Endothelial cell of umbilical vein (primary cell): ENCODE measurements at regions not wholly inside any gene's neighbourhood (a gene's known extent, or its start where the extent isn't known, plus 50 kb on each side); places are given as distances from the start of the nearest gene placed in this dataset.

ENCODE experiments used
- BruUV-seq: library from RNA; stranded (reverse); fragments of 400-500 nt; replicated peaks from 2 replicates; lab custom pipeline; 2021; lab: Mats Ljungman, UMichigan
- CTCF ChIA-PET: fragments of 300-600, 350-600 bp; sonication (Branson Sonifier 250); formaldehyde crosslinking; loops from one replicate; lab custom pipeline; 2021; ENCODE audit warnings: antibody characterized with exemption, inconsistent platforms; lab: Charles Lee
- POLR2A ChIA-PET: fragments of 300-600, 350-600 bp; sonication (Branson Sonifier 250); formaldehyde crosslinking; loops from one replicate; lab custom pipeline; 2021; ENCODE audit warnings: antibody characterized with exemption, inconsistent platforms; lab: Charles Lee
- DNase-seq: peaks from one replicate; pipeline ENCODE4 v3.0.0-alpha.2; 2011; ENCODE audit warnings: low read depth, low spot score
- FAIRE-seq: peaks from 2 replicates; lab custom pipeline; 2011; peaks lifted over from hg19 to GRCh38; lab: Jason Lieb, UNC
- H2AFZ ChIP-seq: 2 replicates; pipeline ENCODE4 v1.6.0; 2012; ENCODE audit warnings: low read depth, low read length, control low read depth, inconsistent platforms
- H3K27ac ChIP-seq: 2 replicates; pipeline ENCODE4 v1.5.1; 2011; ENCODE audit warnings: low read depth, mild to moderate bottlenecking, control low read depth, low read length, moderate library complexity; ENCODE audit not compliant: insufficient read depth
- H3K27me3 ChIP-seq, 2 experiments: 2 replicates each; pipeline versions ENCODE4 v1.6.0 to v1.6.1; 2011; ENCODE audit warnings: low read length in 2 of 2, mixed read lengths in 1 of 2; ENCODE audit not compliant: control insufficient read depth in 2 of 2, insufficient read depth in 2 of 2
- H3K36me3 ChIP-seq, 2 experiments: 2 replicates in 1 of 2; 3 replicates in 1 of 2; pipeline ENCODE4 v1.5.1; 2011; ENCODE audit warnings: low read length in 2 of 2, mild to moderate bottlenecking in 1 of 2, moderate library complexity in 1 of 2; ENCODE audit not compliant: control insufficient read depth in 2 of 2, insufficient read depth in 2 of 2; ENCODE audit errors: extremely low read depth in 1 of 2
- H3K4me1 ChIP-seq: 3 replicates; pipeline ENCODE4 v1.5.1; 2011; ENCODE audit warnings: mild to moderate bottlenecking, low read length; ENCODE audit not compliant: control insufficient read depth, insufficient read depth; ENCODE audit errors: extremely low read depth
- H3K4me2 ChIP-seq: 2 replicates; pipeline ENCODE4 v1.6.1; 2011; ENCODE audit warnings: low read length, control low read depth, mixed read lengths; ENCODE audit not compliant: insufficient read depth
- H3K4me3 ChIP-seq, 3 experiments: fragments of 200-600 bp in 1 of 3; sonication (generic), shearing (Covaris generic) in 1 of 3; replicated peaks in 1 of 3; 2 replicates each; pipeline ENCODE4 v1.5.1; 2011 to 2016; ENCODE audit warnings: control low read depth in 3 of 3, low read length in 3 of 3, mild to moderate bottlenecking in 2 of 3, inconsistent platforms in 1 of 3, low read depth in 1 of 3, moderate library complexity in 1 of 3; ENCODE audit not compliant: insufficient read depth in 1 of 3
- H3K79me2 ChIP-seq: 2 replicates; pipeline ENCODE4 v1.6.0; 2012; ENCODE audit warnings: low read length, inconsistent platforms; ENCODE audit not compliant: control insufficient read depth, insufficient read depth
- H3K9ac ChIP-seq: replicated peaks from 2 replicates; pipeline ENCODE3; 2011; ENCODE audit warnings: low read length, control low read depth; ENCODE audit not compliant: insufficient read depth; ENCODE audit errors: extremely low read depth
- H3K9me1 ChIP-seq: replicated peaks from 3 replicates; pipeline ENCODE4 v1.6.0; 2011; ENCODE audit warnings: mild to moderate bottlenecking, low read length; ENCODE audit not compliant: control insufficient read depth, insufficient read depth; ENCODE audit errors: extremely low read depth
- H3K9me3 ChIP-seq: replicated peaks from 2 replicates; pipeline ENCODE4 v1.5.1; 2012; ENCODE audit warnings: low read length, inconsistent platforms; ENCODE audit not compliant: control insufficient read depth, insufficient read depth
- H4K20me1 ChIP-seq: replicated peaks from 2 replicates; pipeline ENCODE3; 2011; ENCODE audit warnings: mild to moderate bottlenecking, low read length; ENCODE audit not compliant: control insufficient read depth, insufficient read depth; ENCODE audit errors: extremely low read depth
- CTCF ChIP-seq, 2 donors: IDR thresholded peaks; 1 replicate in 1 of 2; 2 replicates in 1 of 2; pipeline ENCODE4 v1.5.1; 2011; ENCODE audit warnings: low read length in 2 of 2, mild to moderate bottlenecking in 2 of 2, moderate library complexity in 2 of 2, control low read depth in 1 of 2, inconsistent platforms in 1 of 2, low read depth in 1 of 2; ENCODE audit not compliant: insufficient read depth in 1 of 2; ENCODE audit errors: extremely low read depth in 1 of 2
- EZH2 ChIP-seq: IDR thresholded peaks from 2 replicates; pipeline ENCODE4 v1.6.1; 2012; ENCODE audit warnings: borderline replicate concordance, low read depth, mild to moderate bottlenecking, moderate library complexity, low read length, inconsistent platforms; ENCODE audit not compliant: severe bottlenecking
- FOS ChIP-seq: IDR thresholded peaks from 2 replicates; pipeline ENCODE4 v1.6.1; 2011; ENCODE audit warnings: mild to moderate bottlenecking, low read length, moderate library complexity, borderline replicate concordance; ENCODE audit not compliant: insufficient read depth
- GATA2 ChIP-seq: IDR thresholded peaks from 2 replicates; pipeline ENCODE4 v1.7.0; 2011; ENCODE audit warnings: low read depth, mild to moderate bottlenecking, moderate library complexity, mixed read lengths, low read length; ENCODE audit not compliant: insufficient read length, insufficient read depth
- JUN ChIP-seq: IDR thresholded peaks from 2 replicates; pipeline ENCODE4 v1.6.1; 2011; ENCODE audit warnings: borderline replicate concordance, low read depth; ENCODE audit not compliant: insufficient read length, insufficient read depth
- MAX ChIP-seq: IDR thresholded peaks from 2 replicates; pipeline ENCODE4 v1.6.1; 2011; ENCODE audit not compliant: insufficient read depth, insufficient read length
- MYC ChIP-seq: IDR thresholded peaks from one replicate; pipeline ENCODE4 v1.6.1; 2011; ENCODE audit warnings: mild to moderate bottlenecking, low read depth, low read length
- POLR2A ChIP-seq: IDR thresholded peaks from 2 replicates; pipeline ENCODE4 v1.6.1; 2012; ENCODE audit warnings: low read depth, mild to moderate bottlenecking, control low read depth, low read length
- POLR2AphosphoS5 ChIP-seq: IDR thresholded peaks from 2 replicates; pipeline ENCODE4 v1.6.1; 2012; ENCODE audit warnings: low read depth, mild to moderate bottlenecking, control low read depth, low read length, moderate library complexity; ENCODE audit not compliant: insufficient read depth
- dilution Hi-C: fragments of 300-500 bp; cut with MboI; formaldehyde crosslinking; loops from one replicate; pipeline ENCODE4 v1.15.0; 2019; ENCODE audit warnings: low sequenced_read_pairs; ENCODE audit not compliant: extremely low pct_ligation_motif_present
- intact Hi-C: fragments of 100-400 bp; cut with micrococcal nuclease; formaldehyde crosslinking; loops from one replicate; pipeline ENCODE4 v1.10.0; 2022

GRCh38 chr15:62515696-62516395, 350.8 kb upstream of the C2CD4B start:
- CTCF ChIA-PET: interaction anchor here (1.8 kb wide), 1 partner anchor 34 kb away, joined by 4 read pairs; no protein-coding TSS in a partner anchor
- dilution Hi-C loops: no loop called here

More at GRCh38 chr15:62515696-62516395, 350.8 kb upstream of the C2CD4B start:
- DNase-seq (no peak), FAIRE-seq (no peak)
- H4K20me1 ChIP-seq: no peaks in the 10 kb centered on the region
- TF ChIP-seq FOS: no peak
- TF ChIP-seq EZH2: no peak
- TF ChIP-seq POLR2AphosphoS5: no peak
- no peak for TF ChIP-seq JUN
- no peak for TF ChIP-seq MAX
- TF ChIP-seq GATA2: no peak
- TF ChIP-seq POLR2A: no peak
- no peak for TF ChIP-seq MYC
- TF ChIP-seq CTCF (IDR thresholded peaks at IDR 0.05; ENCODE audit: extremely low read depth in 1 of 2, insufficient read depth in 1 of 2, low read depth in 1 of 2, low read length in 2 of 2): no peak
- no peak overlapping the region for H3K9ac ChIP-seq
- no peak overlapping the region for H3K4me2 ChIP-seq
- H3K27ac ChIP-seq: no peak overlapping the region
- no peak overlapping the region for H3K4me3 ChIP-seq
- H3K36me3 ChIP-seq: no peaks in the 10 kb centered on the region
- BruUV-seq: no TSS peak
- no peaks in the 10 kb centered on the region for H3K9me1 ChIP-seq
- H3K9me3 ChIP-seq: no peaks in the 10 kb centered on the region
- POLR2A ChIA-PET: no interaction called here
- intact Hi-C loops: no loop called here
- H3K27me3 ChIP-seq: peaks cover 1 to 2% of the 10 kb centered on the region in 2 experiments
- no peak overlapping the region for H2AFZ ChIP-seq
- no peaks in the 10 kb centered on the region for H3K79me2 ChIP-seq
- H3K4me1 ChIP-seq: no peaks in the 10 kb centered on the region
